ENCODE measurements at regions not wholly inside any gene's neighbourhood (a gene's known extent, or its start where the extent isn't known, plus 50 kb on each side); places are given as distances from the start of the nearest gene placed in this dataset.
A peak's percentile ranks its signal among the peaks of the same experiment; 100 is the strongest.
"Not testable (repeated sequence)": the region's sequence is repeated elsewhere in the genome, so short reads cannot be mapped to it uniquely, and the experiment has no call there.

DNA sequence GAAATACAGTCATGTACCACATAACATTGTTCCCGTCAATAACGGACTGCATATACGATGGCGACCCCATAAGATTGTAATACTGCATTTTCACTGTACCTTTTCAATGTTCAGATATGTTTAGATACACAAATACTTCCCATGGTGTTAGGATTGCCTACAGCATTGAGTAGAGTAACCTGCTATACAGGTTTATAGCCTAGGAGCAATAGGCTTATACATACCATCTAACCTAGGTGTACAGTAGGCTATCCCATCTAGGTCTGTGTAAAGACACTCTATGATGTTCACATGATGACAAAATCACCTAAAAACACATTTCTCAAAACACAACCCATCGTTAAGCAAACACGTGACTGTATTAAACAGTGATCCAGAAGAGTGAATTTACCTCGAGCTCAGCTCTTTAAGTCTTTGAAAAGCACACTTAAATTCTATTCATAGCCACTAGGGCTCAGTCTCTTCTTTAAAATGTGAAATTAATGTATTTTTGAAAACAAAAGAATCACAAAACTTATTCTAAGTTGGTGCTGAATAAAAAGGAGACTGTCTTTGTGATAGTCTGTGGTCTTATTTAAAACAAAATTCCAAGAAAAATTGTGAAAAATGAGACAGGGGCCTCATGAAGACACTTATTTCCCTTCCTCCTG is 239.1 kb upstream of the ARID2 start:
- no peak for DNase-seq (ENCODE audit: low read depth)

DNA sequence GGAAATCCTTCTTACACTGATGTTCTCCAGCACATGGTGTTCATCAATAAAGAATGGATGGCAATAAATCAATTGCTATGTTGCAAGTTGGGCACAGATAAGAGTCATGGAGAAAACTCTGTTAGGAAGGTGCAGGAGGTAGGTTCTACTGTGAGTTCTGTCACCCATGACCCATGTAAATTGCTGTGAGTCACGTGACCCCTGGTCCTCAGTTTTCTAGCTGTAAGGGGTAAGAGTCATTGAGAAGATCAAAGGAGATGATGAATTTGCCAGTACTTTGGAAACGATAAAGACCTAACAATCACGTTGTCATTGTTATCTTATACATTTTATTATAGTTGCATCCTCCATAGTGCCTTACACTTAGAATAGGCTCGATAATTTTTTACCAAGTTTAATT is 235.2 kb upstream of the ARID2 start:
- no peak for DNase-seq (ENCODE audit: low read depth)

DNA sequence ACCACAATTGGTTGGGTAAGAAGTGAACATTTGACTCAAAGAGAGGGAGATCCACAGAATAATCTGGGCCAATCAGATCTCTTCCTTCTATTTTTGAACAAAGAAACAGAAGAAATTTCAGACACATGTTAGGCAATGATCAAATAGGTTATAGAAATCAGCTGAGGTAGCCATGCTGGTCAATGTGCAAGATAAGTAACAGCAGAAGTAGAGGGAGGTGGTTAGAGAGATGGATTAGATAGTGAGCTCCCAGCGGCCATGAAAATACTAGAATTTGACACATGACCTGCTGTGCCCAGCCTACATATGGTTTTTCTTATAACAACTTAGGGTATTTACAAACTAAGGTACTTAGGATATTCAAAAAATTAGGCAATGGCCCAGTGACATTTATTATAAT is 230.9 kb upstream of the ARID2 start:
- no peak for DNase-seq (ENCODE audit: low read depth)

DNA sequence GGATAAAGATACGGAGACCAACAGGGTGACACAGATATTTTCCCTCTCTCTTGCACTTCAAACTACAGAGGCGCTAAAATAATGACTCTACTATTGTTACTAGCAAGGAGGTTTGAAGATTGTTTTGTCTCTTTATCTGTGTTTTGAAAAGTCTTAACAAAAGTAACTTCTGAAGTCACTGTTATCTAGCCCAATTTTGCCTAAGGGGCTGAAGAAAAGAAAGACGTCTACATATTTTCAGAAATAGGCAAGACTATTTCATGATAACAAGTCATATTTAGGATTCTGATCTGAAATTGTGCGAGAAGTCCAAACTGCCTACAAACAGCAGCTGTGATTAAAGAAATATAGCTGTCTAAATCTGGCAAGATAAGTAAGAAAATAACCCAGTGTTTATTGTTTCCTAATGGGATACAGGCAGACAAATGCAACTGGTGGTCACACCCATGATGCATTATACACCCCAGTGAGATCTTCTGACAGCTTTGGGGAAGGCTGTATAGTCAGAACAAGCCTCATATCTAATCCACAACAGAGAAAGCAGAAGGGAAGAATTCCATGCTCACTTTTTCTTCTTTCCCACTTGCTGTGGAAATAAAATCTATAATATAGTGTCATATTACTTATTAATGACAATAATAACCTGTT is 226.9 kb upstream of the ARID2 start:
- no peak for DNase-seq (ENCODE audit: low read depth)

DNA sequence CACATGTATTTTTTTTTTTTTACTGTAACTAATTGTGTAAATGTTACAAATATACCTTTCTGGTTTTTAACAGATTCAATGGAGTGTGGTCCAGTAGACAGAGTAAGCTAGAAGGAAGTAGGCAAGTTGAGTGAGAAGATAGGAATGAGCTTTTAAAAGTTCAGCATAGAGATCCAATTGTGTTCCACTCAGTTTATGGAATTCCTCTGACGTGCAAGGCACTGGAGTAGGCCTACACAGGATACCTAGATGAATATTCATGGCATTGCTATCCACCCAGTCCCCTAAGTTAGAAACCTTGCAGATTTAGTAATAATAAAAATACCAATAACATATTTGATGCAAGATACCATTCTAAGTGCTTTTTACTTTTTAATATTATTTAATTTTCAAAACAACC is 225.6 kb upstream of the ARID2 start:
- DNase-seq (ENCODE audit: low read depth) = no peak

- DNase-seq (ENCODE audit: low read depth) = no peak
Observed at GRCh38 chr12:45504316-45505010, 225.0 kb upstream of the ARID2 start.

- DNase-seq (ENCODE audit: low read depth) = peak; percentile 7
Observed at GRCh38 chr12:45509187-45509586, 220.3 kb upstream of the ARID2 start.

- DNase-seq (ENCODE audit: low read depth) = no peak
Observed at GRCh38 chr12:45509621-45510020, 219.9 kb upstream of the ARID2 start.

- no peak for DNase-seq (ENCODE audit: low read depth)
Observed at GRCh38 chr12:45517381-45517780, 212.1 kb upstream of the ARID2 start.

DNA sequence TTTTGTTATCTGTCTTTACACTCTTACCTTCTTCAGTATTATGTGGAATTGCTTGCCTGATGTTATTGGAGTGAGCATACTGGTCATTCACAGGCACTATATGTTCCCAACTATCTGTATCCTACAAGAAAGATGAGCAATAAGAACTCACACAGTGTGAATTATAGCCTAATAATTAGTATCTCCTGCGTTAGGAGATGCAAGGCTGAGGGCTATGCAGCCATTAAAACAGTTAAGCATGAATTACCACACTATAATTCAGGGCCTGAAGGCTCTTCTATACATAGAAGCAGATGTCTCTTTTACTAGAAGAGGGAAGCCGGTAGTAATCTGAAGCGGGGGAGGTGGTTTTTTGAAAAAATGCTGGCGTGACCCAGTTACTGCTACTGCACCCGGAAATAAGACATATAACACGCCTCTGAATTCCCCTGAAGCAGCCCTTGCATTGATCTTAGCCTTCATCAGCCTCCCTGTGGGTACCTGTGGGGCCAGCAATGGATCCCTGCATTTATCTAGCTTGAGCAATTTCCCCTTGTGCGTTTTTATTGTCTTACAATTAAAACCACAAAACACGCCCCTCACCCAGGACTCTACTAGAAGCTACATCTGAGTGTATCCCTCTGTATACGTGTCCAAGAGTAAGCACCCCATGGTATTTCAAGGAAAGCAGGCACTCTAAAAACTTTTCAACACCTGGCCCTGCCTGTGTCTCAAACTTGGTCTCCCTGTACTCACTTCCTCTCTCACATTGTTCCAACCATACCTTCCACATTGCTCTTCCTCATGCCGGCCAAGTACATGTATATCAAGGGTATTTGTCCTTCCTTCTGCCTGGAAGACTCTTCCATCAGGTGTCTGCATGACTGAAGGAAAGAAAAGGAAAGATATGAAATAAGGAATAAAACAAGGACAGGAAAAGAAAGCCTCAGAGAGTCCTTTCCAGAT is 210.9 kb upstream of the ARID2 start:
- peak; percentile 2 for DNase-seq (ENCODE audit: low read depth)

GRCh38 chr12:45522227-45522626 is 207.3 kb upstream of the ARID2 start:
- DNase-seq (ENCODE audit: low read depth) = no peak

DNA sequence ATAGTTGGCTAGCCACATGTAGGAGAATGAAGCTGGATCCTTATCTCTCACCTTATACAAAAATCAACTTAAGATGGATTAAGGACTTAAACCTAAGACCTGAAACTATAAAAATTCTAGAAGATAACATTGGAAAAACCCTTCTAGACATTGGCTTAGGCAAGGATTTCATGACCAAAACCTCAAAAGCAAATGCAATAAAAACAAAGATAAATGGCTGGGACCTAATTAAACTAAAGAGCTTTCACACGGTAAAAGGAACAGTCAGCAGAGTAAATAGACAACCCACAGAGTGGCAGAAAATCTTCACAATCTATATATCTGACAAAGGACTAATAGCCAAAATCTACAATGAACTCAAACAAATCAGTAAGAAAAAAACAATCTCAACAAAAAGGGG is 202.7 kb upstream of the ARID2 start:
- DNase-seq (ENCODE audit: low read depth) = not testable (repeated sequence)

GRCh38 chr12:45532113-45532512 is 197.4 kb upstream of the ARID2 start:
- DNase-seq (ENCODE audit: low read depth) = no peak

DNA sequence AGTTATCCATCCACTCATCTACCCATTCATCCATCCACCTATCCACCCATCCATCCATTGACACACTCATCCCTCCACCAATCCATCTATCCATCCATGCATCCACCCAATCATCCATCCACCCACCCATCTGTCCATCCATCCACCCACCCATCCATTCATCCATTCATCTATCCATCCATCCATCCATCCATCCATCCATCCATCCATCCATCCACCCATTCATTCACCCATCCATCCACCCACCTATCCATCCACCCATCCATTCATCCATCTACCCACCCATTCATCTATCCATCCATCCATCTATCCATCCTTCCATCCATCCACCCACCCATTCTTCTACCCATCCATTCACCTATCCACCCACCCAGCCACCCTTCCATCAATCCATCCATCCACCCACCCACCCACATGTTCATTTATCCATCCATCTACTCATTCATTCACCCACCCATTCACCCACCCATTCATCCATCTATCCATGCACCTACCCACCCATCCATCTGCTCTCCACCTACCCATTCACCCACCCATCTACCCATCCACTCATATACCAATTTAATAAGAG is 193.8 kb upstream of the ARID2 start:
- no peak for DNase-seq (ENCODE audit: low read depth)

- no peak for DNase-seq (ENCODE audit: low read depth)
Observed at GRCh38 chr12:45536284-45536683, 193.2 kb upstream of the ARID2 start.

DNA sequence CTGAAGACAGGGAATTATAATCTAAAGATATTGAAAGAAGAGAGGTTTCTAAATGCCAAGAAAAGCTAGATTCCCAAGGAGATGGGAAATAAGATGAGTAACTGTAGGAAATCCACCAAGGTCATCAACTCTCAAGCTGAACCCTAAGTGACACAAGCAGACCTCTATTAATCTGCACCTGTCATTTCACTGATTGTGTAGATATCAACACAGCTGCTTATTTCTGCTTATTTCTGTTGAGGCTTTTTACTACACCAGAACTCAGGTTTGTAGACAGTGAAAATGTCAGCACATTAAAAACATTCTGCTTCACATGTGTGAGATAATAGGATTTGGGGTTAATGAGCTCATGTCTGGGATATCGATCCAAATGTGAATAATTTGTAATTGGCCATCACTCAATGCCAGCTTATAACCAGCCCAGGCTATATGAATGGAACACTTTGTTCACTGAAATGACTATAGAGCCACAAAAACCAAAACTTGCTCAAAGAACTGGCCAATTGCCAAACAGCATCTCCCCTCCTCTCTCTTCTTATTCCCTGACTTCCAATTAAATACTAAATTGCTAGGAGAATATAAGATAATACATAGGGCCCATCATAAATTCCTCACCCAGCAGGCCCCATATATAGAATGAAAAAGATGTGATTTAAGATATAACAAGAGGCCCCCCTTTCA is 188.7 kb upstream of the ARID2 start:
- no peak for DNase-seq (ENCODE audit: low read depth)

DNA sequence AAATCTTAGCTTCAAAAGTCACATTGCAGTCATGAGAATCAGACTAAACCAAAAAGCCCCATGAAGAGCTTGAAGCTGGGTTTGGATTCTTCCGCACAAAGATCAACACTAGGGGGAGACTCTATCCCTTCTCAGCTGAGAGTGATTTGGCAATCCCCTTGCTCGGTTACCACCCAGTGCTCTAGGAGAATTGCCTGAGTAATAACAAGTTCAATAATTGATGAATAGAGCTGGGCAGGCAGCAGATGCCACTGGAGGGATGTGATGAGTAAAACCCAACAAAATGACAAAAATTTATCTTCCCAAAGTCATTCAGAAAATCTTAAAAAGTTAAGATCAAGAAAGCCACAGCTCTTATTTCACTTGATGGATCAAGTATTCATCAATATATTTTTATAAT is 185.6 kb upstream of the ARID2 start:
- DNase-seq (ENCODE audit: low read depth) = peak; percentile 1

DNA sequence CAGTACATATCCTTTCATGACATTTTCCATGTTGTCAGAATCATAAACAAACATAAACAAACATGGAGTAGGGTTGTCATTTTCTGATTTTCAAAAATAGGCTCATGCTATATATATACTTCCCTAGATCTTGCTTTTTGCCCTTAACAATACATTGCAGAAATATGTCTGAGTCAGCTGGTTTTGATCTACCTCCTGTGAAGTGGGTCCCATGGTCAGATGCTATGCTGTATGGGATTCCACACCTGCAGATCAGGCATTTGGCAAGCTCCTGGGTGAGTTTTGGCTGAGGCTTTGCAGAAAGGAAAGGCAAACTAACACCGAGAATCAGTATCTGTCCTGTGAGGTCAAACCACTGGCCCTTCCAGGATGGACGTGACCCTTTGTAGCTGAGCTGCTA is 183.0 kb upstream of the ARID2 start:
- DNase-seq (ENCODE audit: low read depth) = no peak

- no peak for DNase-seq (ENCODE audit: low read depth)
Observed at GRCh38 chr12:45547132-45547531, 182.4 kb upstream of the ARID2 start.

- no peak for DNase-seq (ENCODE audit: low read depth)
Observed at GRCh38 chr12:45547822-45548221, 181.7 kb upstream of the ARID2 start.

GRCh38 chr12:45548426-45548825 is 181.1 kb upstream of the ARID2 start:
- no peak for DNase-seq (ENCODE audit: low read depth)
